OCI-LY3 (cell line): ENCODE measurements at regions not wholly inside any gene's neighbourhood (a gene's known extent, or its start where the extent isn't known, plus 50 kb on each side); places are given as distances from the start of the nearest gene placed in this dataset.

Experiments
- H2AFZ ChIP-seq: fragments of 200-600, 300-600 bp; shearing (Covaris generic); 2 replicates; pipeline ENCODE4 v1.6.0; 2014; ENCODE audit warnings: antibody characterized with exemption, low read depth, low read length
- H3K27ac ChIP-seq: fragments of 200-600, 300-600 bp; sonication (generic); 2 replicates; pipeline ENCODE4 v1.5.1; 2014; ENCODE audit warnings: mild to moderate bottlenecking, low read length, moderate library complexity, mixed read lengths
- H3K27me3 ChIP-seq: fragments of 200-600, 300-600 bp; sonication (generic); 2 replicates; pipeline ENCODE4 v1.6.1; 2014; ENCODE audit warnings: low read depth, low read length, mixed read lengths
- H3K36me3 ChIP-seq: fragments of 200-600, 300-600 bp; sonication (generic); replicated peaks from 2 replicates; pipeline ENCODE3; 2014; ENCODE audit warnings: low read depth, low read length, mixed read lengths
- H3K4me1 ChIP-seq: fragments of 300-600, 200-600 bp; sonication (generic); 2 replicates; pipeline ENCODE4 v1.6.1; 2014; ENCODE audit warnings: low read length, mixed read lengths
- H3K4me2 ChIP-seq: fragments of 200-600, 300-600 bp; sonication (generic); 2 replicates; pipeline ENCODE4 v1.6.1; 2014; ENCODE audit warnings: low read length, mixed read lengths
- H3K4me3 ChIP-seq: fragments of 300-600, 200-600 bp; sonication (generic); 2 replicates; pipeline ENCODE4 v1.5.1; 2014; ENCODE audit warnings: antibody characterized with exemption, mild to moderate bottlenecking, low read length, moderate library complexity
- H3K79me2 ChIP-seq: fragments of 300-600, 200-600 bp; shearing (Covaris generic); 2 replicates; pipeline ENCODE4 v1.6.1; 2014; ENCODE audit warnings: mild to moderate bottlenecking, low read length, mixed read lengths
- H3K9ac ChIP-seq: fragments of 300-600, 200-600 bp; shearing (Covaris generic); 2 replicates; pipeline ENCODE4 v1.6.0; 2014; ENCODE audit warnings: mild to moderate bottlenecking, low read length, moderate library complexity
- H3K9me3 ChIP-seq: fragments of 200-600, 300-600 bp; shearing (Covaris generic); 2 replicates; pipeline ENCODE4 v1.6.1; 2014; ENCODE audit warnings: low read length, mixed read lengths; ENCODE audit not compliant: insufficient read depth
- H4K20me1 ChIP-seq: fragments of 200-600, 300-600 bp; sonication (generic); 2 replicates; pipeline ENCODE4 v1.6.1; 2016; ENCODE audit warnings: low read length, mixed read lengths; ENCODE audit not compliant: insufficient read depth
- EZH2phosphoT487 ChIP-seq: fragments of 200-600 bp; shearing (Covaris generic); IDR thresholded peaks from 2 replicates; pipeline ENCODE4 v1.6.1; 2018; ENCODE audit warnings: antibody characterized with exemption, mixed run types, low read depth
- TF ChIP-seq, protein P1 (sequence below): fragments of 200-600, 300-600 bp; sonication (generic); IDR thresholded peaks from 2 replicates; pipeline ENCODE4 v1.5.1; 2014; ENCODE audit warnings: antibody characterized with exemption, low read length, low read depth

DNA sequence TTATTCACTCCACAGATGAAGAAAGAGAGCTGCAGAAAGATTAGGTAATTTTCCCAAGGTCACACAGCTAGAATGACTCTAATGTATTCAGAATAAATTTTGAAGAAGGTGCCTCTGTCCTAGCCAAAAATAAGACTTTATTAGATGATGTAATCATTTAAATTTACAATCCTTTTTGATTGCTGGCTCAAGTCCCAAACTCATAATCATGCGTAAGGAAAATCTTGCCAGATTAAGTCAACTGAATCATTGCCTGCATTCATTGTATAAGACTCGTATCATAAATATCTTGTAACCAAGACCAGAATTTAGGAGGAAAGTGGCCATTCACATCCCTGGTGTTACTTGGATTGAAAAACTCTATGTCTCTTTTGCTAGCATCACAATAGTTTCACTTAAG is 53.1 kb upstream of the STK39 start:
- H3K36me3 ChIP-seq, result no peaks in the 10 kb centered on the region
- no peaks in the 10 kb centered on the region for H3K27me3 ChIP-seq
- H3K27ac ChIP-seq, result no peak overlapping the region
- no peaks in the 10 kb centered on the region for H3K79me2 ChIP-seq
- no peak overlapping the region for H3K4me3 ChIP-seq
- H4K20me1 ChIP-seq, result no peaks in the 10 kb centered on the region
- no peaks in the 10 kb centered on the region for H3K4me1 ChIP-seq
- no peak overlapping the region for H2AFZ ChIP-seq
- H3K9ac ChIP-seq, result no peak overlapping the region
- no peaks in the 10 kb centered on the region for H3K9me3 ChIP-seq
- no peak overlapping the region for H3K4me2 ChIP-seq
- no peak for TF ChIP-seq EZH2phosphoT487
- TF ChIP-seq, protein P1, sequence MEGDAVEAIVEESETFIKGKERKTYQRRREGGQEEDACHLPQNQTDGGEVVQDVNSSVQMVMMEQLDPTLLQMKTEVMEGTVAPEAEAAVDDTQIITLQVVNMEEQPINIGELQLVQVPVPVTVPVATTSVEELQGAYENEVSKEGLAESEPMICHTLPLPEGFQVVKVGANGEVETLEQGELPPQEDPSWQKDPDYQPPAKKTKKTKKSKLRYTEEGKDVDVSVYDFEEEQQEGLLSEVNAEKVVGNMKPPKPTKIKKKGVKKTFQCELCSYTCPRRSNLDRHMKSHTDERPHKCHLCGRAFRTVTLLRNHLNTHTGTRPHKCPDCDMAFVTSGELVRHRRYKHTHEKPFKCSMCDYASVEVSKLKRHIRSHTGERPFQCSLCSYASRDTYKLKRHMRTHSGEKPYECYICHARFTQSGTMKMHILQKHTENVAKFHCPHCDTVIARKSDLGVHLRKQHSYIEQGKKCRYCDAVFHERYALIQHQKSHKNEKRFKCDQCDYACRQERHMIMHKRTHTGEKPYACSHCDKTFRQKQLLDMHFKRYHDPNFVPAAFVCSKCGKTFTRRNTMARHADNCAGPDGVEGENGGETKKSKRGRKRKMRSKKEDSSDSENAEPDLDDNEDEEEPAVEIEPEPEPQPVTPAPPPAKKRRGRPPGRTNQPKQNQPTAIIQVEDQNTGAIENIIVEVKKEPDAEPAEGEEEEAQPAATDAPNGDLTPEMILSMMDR, result no peak

DNA sequence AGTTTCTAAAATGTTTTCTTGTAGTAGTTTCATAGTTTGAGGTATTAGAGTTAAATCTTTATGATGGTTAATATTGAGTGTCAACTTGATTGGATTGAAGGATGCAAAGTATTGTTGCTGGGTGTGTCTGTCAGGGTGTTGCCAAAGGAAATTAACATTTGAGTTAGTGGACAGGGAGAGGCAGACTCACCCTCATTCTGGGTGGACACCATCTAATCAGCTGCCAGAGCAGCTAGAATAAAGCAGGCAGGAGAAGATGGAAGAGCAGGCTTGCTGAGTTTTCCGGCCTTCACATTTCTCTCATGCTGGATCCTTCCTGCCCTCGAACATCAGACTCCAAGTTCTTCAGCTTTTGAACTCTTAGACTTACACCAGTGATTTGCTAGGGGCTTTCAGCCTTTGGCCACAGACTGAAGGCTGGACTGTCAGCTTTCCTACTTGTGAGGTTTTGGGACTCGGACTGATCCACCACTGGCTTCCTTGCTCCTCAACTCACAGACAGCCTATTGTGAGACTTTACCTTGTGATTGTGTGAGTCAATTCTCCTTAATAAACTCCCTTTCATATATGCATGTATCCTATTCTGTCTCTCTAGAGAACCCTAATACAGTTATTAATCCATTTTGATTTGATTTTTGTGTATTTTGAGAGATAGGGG is 56.8 kb upstream of the STK39 start:
- no peaks in the 10 kb centered on the region for H3K4me1 ChIP-seq
- H3K9ac ChIP-seq, result no peak overlapping the region
- H3K36me3 ChIP-seq, result no peaks in the 10 kb centered on the region
- H2AFZ ChIP-seq, result no peak overlapping the region
- no peaks in the 10 kb centered on the region for H4K20me1 ChIP-seq
- TF ChIP-seq, protein P1, result no peak
- no peak for TF ChIP-seq EZH2phosphoT487
- no peak overlapping the region for H3K4me2 ChIP-seq
- H3K9me3 ChIP-seq, result no peaks in the 10 kb centered on the region
- H3K79me2 ChIP-seq, result no peaks in the 10 kb centered on the region
- no peaks in the 10 kb centered on the region for H3K27me3 ChIP-seq
- H3K4me3 ChIP-seq, result no peak overlapping the region
- H3K27ac ChIP-seq, result no peak overlapping the region

DNA sequence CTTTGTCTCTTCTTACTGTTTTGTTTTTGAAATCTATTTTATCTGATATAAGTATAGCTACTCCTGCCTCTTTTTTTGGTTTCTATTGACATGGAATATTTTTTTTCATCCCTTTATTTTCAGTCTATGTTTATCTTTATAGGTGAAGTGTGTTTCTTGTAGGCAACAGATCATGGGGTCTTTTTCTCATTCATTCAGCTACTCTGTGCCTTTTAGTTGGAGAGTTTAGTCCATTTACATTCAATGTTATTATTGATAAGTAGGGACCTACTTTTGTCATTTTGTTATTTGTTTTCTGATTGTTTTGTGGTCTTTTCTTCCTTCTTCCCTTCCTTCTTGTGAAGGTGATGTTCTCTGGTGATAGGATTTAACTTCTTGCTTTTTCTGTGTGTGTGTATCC is 60.0 kb upstream of the STK39 start:
- Histone ChIP-seq H3K4me1 (no peaks in the 10 kb centered on the region), H3K27me3 (no peaks in the 10 kb centered on the region), H2AFZ (no peak overlapping the region), H3K4me2 (no peak overlapping the region), H3K9ac (no peak overlapping the region), H4K20me1 (no peaks in the 10 kb centered on the region), H3K79me2 (no peaks in the 10 kb centered on the region), H3K27ac (no peak overlapping the region), H3K36me3 (no peaks in the 10 kb centered on the region), H3K9me3 (no peaks in the 10 kb centered on the region), H3K4me3 (no peak overlapping the region)
- TF ChIP-seq EZH2phosphoT487, result no peak
- TF ChIP-seq, protein P1, result no peak

DNA sequence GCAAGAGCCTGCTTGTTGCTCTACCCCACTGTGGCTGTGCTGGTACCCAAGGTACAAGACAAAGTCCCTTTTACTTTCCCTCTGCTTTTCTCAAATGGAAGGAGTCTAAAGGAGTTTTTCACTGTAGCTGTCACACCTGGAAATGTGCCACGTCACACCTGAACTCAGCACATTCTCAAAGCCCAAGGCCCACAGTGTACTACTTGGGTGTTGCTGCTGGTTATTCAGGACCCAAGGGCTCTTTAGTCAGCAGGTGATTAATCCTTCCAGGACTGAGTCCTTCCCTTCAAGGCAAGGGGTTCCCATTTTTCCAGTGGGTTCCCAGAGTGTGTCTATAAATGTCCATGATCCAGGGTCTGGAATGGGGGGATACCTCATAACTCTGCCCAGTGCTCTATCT is 63.2 kb upstream of the STK39 start:
- Histone ChIP-seq H3K79me2 (no peaks in the 10 kb centered on the region), H4K20me1 (no peaks in the 10 kb centered on the region), H3K4me1 (no peaks in the 10 kb centered on the region), H3K27ac (no peak overlapping the region), H2AFZ (no peak overlapping the region), H3K9me3 (no peaks in the 10 kb centered on the region), H3K9ac (no peak overlapping the region), H3K27me3 (no peaks in the 10 kb centered on the region), H3K36me3 (no peaks in the 10 kb centered on the region), H3K4me2 (no peak overlapping the region), H3K4me3 (no peak overlapping the region)
- TF ChIP-seq, protein P1, result no peak
- TF ChIP-seq EZH2phosphoT487, result no peak
